Fibroblast of the aortic adventitia (primary cell): ENCODE measurements at regions not wholly inside any gene's neighbourhood (a gene's known extent, or its start where the extent isn't known, plus 50 kb on each side); places are given as distances from the start of the nearest gene placed in this dataset.

Source experiments
- DNase-seq: peaks from one replicate; pipeline ENCODE4 v3.0.0-alpha.2; 2010; ENCODE audit warnings: low read depth
- H3K4me3 ChIP-seq: 2 replicates; pipeline ENCODE4 v1.5.1; 2011; ENCODE audit warnings: low read depth, mild to moderate bottlenecking, control low read depth, low read length, moderate library complexity
- TF ChIP-seq, protein P1 (sequence below): IDR thresholded peaks from 2 replicates; pipeline ENCODE4 v1.5.1; 2011; ENCODE audit warnings: mild to moderate bottlenecking, low read length, control low read depth, inconsistent platforms; ENCODE audit not compliant: insufficient read depth

DNA sequence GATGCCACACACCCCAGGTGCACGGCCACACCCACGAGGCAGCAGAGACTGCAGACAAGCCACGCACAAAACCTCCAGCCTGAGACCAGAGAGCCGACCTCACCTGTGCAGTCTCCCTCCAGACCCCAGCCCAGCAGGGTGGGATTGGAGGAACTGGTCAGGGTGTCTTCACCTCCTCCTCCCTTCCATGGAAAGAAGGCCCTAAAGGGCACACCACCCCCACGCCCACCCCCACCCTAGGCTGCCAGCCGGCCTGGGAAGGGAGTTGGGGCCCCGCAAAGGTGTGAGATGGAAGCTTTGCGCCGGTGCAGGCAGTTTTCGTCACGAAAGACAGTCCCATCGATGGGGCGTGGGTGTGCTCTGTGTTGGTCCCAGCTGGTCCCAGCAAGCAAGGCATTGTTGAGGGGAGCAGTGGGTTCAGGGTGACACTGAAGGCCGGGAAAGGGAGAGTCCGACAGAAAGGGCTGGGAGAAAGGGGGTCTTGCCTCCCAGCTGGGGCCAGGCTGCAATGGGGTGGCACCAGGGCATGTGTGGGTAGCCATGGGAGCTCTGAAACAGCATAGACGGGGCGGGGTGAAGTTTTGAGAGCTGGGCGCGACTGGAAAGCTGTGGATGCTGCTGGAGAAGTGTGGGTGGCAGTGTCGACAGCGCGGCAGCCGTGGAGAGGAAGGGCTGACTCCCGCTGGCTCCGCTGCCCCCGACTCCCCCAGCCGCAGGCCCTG lies 349.2 kb downstream of the GLRX3 start:
- no peak for DNase-seq
- TF ChIP-seq, protein P1, sequence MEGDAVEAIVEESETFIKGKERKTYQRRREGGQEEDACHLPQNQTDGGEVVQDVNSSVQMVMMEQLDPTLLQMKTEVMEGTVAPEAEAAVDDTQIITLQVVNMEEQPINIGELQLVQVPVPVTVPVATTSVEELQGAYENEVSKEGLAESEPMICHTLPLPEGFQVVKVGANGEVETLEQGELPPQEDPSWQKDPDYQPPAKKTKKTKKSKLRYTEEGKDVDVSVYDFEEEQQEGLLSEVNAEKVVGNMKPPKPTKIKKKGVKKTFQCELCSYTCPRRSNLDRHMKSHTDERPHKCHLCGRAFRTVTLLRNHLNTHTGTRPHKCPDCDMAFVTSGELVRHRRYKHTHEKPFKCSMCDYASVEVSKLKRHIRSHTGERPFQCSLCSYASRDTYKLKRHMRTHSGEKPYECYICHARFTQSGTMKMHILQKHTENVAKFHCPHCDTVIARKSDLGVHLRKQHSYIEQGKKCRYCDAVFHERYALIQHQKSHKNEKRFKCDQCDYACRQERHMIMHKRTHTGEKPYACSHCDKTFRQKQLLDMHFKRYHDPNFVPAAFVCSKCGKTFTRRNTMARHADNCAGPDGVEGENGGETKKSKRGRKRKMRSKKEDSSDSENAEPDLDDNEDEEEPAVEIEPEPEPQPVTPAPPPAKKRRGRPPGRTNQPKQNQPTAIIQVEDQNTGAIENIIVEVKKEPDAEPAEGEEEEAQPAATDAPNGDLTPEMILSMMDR, result no peak
- no peak overlapping the region for H3K4me3 ChIP-seq

DNA sequence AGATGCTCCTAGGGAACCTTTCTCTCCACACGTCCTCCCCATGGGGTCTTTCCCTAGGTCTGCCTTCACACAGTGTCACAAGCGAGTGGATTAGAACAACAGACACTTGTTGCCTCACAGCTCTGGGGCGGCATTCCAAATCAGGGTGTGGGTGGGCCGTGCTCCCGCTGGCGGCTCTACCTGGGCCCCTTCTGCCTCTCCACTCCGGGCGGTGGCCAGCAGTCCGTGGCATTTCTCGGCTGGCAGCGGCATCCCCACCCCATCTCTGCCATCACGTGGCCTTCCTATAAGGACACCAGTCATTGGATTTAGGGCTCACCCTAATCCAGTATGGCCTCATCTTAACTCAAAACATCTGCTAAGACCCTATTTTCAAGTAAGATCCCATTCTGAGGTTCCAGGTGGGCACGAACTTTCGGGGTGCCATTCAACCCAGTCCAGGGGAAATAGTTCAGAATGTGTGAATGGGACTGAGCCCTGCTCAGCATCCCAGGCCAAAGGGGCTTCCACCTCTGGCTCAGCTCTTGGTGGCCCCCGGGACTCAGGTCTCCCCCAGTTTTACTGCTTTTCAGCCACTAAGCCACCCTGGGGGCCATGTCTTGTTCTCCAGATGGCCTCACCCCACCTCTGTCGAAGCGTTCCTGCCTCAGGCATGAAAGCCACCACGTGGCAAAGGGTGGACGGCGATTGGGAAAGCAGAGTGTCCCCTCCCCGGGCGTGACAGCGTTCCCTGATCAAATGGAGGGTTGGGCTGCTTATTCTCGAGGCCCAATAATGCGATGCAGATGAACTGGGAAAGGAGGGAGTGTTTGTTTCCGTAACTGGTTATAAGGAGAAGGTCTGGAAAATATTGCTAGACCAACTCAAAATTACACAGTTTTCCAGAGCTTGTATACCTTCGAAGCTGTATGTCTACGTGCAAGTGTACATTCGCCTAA lies 350.0 kb downstream of the GLRX3 start:
- H3K4me3 ChIP-seq, result no peak overlapping the region
- no peak for DNase-seq
- TF ChIP-seq, protein P1, result no peak

DNA sequence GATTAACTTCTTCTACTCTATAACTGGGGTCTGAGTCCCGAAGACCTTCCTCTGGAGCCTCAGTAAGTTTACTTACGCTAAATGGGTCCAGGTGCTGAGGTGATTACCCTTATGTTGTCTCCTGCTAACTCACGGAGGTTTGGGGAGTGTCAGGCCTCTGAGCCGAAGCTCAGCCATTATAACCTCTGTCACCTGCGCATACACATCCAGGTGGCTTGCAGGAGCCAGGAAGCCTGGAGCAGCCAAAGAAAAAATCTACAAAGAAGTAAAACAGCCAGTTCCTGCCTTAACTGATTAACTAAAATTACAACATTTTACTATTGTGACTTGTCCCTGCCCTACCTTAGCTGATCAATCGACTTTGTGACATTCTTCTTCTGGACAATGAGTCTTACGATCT lies 350.7 kb downstream of the GLRX3 start:
- no peak overlapping the region for H3K4me3 ChIP-seq
- TF ChIP-seq, protein P1, result no peak
- DNase-seq, result no peak

DNA sequence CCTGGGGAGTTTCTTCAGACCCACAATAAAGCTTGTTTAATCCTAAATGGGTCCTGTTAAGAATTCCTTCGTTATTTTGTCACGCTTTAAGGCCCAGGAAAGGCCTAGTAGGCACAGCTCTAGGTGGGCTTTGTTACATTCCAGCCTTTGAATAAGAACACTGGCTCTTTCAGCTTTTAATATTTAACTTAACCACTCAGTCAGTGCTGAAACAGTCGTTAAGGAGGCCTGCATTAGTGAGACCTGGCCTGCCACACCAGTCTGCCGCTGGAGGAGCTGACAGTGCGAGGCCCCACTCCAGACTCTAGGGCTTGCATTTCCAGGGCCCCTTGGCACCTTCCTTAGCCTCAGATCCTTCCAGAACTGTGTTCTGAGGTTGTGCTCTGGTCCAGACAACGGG lies 351.4 kb downstream of the GLRX3 start:
- H3K4me3 ChIP-seq, result no peak overlapping the region
- TF ChIP-seq, protein P1, result no peak
- no peak for DNase-seq

DNA sequence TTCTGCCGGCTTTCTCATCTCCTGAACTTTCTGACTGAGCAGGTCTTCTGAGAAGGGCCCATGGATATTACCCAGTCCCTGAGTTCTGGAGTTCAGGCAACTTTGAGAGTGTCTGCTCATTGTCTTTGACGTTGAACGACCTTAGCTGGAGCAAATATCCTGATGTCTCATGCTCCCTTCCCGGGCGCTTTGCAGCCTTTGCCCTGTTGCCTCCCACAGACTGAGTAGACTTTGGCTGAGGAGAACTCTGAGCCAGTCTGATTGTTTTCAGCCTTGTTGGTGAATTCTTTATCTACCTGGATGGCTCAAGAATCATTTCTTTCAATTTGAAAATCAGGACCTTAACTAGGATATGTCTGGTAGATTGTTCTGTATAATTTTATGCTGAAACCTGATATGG lies 353.7 kb downstream of the GLRX3 start:
- no peak for DNase-seq
- TF ChIP-seq, protein P1, result no peak
- no peak overlapping the region for H3K4me3 ChIP-seq

DNA sequence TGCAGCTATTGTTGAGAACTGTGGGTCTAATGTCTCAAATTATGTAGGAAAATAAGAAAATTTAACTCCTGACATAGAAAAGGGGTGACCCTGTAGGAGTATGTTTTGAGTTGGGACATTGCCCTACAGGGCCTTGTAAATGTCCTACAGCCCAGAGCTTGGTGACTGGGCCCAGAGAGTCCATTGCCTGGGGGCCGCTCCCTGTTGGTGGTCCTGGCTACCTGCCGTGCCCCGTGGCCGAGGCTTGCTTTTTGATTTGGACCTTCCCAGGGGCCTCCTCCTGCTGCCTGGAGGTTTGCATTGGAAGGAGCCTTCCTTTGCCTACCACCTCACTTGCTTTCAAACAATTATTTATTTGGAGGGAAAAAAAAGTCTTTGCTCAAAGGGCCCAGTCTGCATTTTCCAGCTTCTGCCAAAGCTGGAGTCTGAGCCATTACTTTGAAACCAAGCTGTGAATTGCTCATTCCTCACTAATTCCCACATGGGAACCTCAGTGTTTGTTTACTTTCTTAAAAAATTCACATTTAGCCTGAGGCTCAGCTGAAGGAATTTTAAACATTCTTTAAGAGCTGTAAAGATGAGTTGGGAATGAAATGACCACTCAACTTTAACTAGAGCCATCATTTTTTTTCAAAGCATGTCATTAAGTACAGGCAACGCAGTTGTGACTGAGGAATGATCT lies 355.0 kb downstream of the GLRX3 start:
- no peak overlapping the region for H3K4me3 ChIP-seq
- DNase-seq, result no peak
- TF ChIP-seq, protein P1, result no peak
